ENCODE measurements at regions not wholly inside any gene's neighbourhood (a gene's known extent, or its start where the extent isn't known, plus 50 kb on each side); places are given as distances from the start of the nearest gene placed in this dataset.

DNA sequence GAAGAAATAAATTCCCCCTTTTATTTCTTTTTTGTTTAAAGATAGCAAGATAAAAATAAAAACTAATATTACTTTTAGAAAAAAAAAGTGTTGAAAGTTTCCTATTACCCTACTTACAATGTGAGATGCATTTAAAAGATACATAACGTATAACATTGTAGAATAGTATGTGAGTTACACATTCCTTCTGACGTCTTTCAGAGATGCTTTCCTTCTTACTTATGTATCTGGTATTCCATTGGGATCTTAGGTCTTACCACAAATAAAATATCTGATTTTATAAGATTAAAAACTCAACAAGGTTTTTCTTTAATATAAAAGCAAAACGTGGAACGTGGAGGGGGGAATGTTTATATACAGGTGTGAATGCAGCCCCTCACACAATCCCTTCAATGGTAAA lies 147.2 kb upstream of the ETS2 start:
- WGBS, 2 donors: 78 to 87% methylated on average over 4 of the region's 4 CpGs
- H3K4me1 ChIP-seq: peaks cover 9 to 23% (median 15%) of the 10 kb centered on the region in 4 donors
- DNase-seq (no peak), ATAC-seq (ENCODE audit: low FRiP score in 2 of 2) (no peak)
- no peaks in the 10 kb centered on the region for H3K36me3 ChIP-seq
- no peak overlapping the region for H3K27ac ChIP-seq
- TF ChIP-seq POLR2A (IDR thresholded peaks at IDR 0.05): no peak
- TF ChIP-seq, protein P1, sequence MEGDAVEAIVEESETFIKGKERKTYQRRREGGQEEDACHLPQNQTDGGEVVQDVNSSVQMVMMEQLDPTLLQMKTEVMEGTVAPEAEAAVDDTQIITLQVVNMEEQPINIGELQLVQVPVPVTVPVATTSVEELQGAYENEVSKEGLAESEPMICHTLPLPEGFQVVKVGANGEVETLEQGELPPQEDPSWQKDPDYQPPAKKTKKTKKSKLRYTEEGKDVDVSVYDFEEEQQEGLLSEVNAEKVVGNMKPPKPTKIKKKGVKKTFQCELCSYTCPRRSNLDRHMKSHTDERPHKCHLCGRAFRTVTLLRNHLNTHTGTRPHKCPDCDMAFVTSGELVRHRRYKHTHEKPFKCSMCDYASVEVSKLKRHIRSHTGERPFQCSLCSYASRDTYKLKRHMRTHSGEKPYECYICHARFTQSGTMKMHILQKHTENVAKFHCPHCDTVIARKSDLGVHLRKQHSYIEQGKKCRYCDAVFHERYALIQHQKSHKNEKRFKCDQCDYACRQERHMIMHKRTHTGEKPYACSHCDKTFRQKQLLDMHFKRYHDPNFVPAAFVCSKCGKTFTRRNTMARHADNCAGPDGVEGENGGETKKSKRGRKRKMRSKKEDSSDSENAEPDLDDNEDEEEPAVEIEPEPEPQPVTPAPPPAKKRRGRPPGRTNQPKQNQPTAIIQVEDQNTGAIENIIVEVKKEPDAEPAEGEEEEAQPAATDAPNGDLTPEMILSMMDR (IDR thresholded peaks at IDR 0.05): no peak
- no peak for TF ChIP-seq POLR2AphosphoS5 (IDR thresholded peaks at IDR 0.05)
- TF ChIP-seq EP300 (IDR thresholded peaks at IDR 0.05): no peak
- H3K9me3 ChIP-seq: no peaks in the 10 kb centered on the region
- H3K27me3 ChIP-seq: peaks cover 0 to 18% (median 6%) of the 10 kb centered on the region in 4 donors
- no peak overlapping the region for H3K4me3 ChIP-seq

DNA sequence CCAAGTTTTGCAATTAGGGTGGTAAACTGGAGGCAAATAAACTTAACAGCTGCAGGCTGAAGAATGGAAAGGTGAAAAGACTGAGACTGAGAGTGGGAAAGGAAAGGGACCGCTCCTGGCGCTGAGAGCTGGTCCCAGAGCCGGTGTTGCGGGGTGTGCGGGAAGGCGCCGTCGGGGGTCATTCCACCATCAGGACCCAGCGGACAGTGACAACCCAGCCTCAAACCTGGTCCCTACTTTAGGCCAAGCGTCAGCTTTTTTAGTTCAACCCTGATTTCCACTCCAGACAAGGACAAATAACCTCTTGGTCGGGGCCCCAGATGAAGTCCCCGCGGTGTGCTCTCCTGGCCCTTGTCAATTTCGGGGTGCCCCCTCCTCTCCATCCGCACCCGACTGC lies 145.8 kb upstream of the ETS2 start:
- no peaks in the 10 kb centered on the region for H3K9me3 ChIP-seq
- H3K4me3 ChIP-seq: peak overlapping the region; percentile 55 to 67 (median 56)
- TF ChIP-seq, protein P1 (IDR thresholded peaks at IDR 0.05): no peak
- no peak for TF ChIP-seq POLR2AphosphoS5 (IDR thresholded peaks at IDR 0.05)
- TF ChIP-seq EP300 (IDR thresholded peaks at IDR 0.05): no peak
- no peak for TF ChIP-seq POLR2A (IDR thresholded peaks at IDR 0.05)
- no peak overlapping the region for H3K27ac ChIP-seq
- H3K27me3 ChIP-seq: peaks cover 0 to 18% (median 6%) of the 10 kb centered on the region in 4 donors
- peaks cover 9 to 23% (median 15%) of the 10 kb centered on the region in 4 donors for H3K4me1 ChIP-seq
- ATAC-seq (ENCODE audit: low FRiP score in 2 of 2): no peak
- no peak for DNase-seq
- H3K36me3 ChIP-seq: no peaks in the 10 kb centered on the region
- 32 to 33% methylated on average over 15 to 16 of the region's 16 CpGs for WGBS, 2 donors

DNA sequence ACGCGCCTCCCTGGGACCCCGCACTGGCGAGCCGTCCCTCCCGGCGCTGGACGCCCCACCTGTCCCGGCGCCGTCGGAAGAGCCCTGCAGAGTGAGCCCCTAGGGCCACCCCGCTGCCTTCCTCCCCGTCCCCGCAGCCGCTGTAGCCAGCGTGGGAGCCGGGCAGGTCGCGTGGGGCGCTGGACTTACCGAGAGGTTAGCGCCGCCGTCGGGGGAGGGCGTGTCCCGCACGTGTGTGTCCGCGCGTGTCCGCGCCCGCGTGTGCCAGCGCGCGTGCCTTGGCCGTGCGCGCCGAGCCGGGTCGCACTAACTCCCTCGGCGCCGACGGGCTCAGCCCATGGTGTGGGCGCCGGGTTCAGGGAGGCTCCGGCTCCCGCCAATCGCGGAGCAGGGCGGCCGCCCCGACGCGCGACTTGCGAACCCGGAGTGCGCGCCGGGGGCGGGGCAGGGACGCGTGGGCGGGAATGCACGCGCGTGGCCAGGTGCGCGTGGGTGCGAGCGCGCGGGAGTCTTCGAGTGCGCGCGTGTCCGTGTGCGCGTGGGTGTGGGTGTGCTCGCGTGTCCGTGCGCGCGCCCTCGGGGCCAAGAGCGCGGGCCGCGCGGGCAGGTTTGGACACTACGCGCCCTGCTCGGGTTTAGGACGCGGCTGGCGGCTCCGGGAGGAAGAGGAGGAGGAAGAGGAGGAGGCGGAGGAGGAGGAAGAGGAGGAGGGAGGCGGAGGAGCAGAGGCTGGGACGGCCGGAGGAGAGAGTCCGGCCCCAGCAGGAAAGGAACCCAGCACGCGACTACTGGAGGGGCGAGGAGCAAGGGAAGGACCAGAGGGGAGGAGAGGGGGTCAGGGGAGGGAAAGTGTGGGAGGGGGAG lies 145.2 kb upstream of the ETS2 start:
- no peak for TF ChIP-seq POLR2AphosphoS5 (IDR thresholded peaks at IDR 0.05)
- TF ChIP-seq, protein P1 (IDR thresholded peaks at IDR 0.05): no peak
- TF ChIP-seq POLR2A (IDR thresholded peaks at IDR 0.05): no peak
- H3K4me1 ChIP-seq: peaks cover 9 to 23% (median 15%) of the 10 kb centered on the region in 4 donors
- ATAC-seq (ENCODE audit: low FRiP score in 2 of 2) (peak in 1 of 2 donors; percentile 68), DNase-seq (peak in 1 of 2 donors; percentile 90)
- 5% methylated on average over 32 to 40 of the region's 113 CpGs for WGBS, 2 donors
- H3K4me3 ChIP-seq: peak overlapping the region; percentile 55 to 67 (median 56)
- peak overlapping the region; percentile 26 to 77 (median 43) for H3K27ac ChIP-seq
- peaks cover 0 to 18% (median 6%) of the 10 kb centered on the region in 4 donors for H3K27me3 ChIP-seq
- H3K9me3 ChIP-seq: no peaks in the 10 kb centered on the region
- H3K36me3 ChIP-seq: no peaks in the 10 kb centered on the region

DNA sequence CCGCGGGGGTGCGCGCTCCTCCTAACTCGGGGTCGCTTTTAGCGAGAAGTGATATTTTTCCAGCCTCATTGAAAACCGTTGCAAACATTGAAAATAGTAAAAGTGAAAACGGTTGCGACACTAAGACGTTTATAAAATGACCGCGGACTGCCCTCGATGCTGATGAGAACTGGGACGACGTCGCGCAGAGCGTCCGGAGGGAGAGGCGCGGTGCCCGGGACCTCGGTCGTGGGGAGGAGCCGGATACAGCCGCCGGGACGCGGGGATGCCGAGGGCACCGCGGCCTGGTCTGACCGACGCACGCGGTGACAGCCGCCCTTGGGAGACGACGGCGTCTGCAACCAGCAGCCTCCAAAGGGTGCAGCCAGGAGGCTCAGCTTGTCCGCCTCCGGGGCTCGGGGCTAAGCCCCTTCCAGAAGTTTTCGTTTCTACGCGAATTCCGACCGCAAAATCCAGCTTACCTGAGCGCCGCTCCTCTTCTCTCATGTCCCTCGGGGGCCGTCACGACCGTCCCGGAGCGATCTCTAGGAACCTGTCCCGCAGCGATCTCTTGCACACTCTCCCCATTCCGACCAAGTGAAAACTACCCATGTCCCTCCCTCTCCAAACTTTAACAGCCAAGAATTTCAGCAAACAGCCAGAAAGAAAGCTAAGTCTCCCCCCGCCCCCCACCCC lies 144.4 kb upstream of the ETS2 start:
- Histone ChIP-seq H3K36me3 (no peaks in the 10 kb centered on the region), H3K27me3 (peaks cover 0 to 18% (median 6%) of the 10 kb centered on the region in 4 donors), H3K4me3 (peak overlapping the region; percentile 55 to 67 (median 56)), H3K27ac (peak overlapping the region; percentile 26 to 77 (median 43)), H3K9me3 (no peaks in the 10 kb centered on the region), H3K4me1 (peaks cover 9 to 23% (median 15%) of the 10 kb centered on the region in 4 donors)
- no peak for TF ChIP-seq POLR2A (IDR thresholded peaks at IDR 0.05)
- TF ChIP-seq, protein P1 (IDR thresholded peaks at IDR 0.05): no peak
- TF ChIP-seq POLR2AphosphoS5 (IDR thresholded peaks at IDR 0.05): no peak
- TF ChIP-seq EP300 (IDR thresholded peaks at IDR 0.05): no peak
- 4 to 13% methylated on average over 28 to 41 of the region's 61 CpGs for WGBS, 2 donors
- DNase-seq: peak in 1 of 2 donors; percentile 87
- peak; percentile 51 to 65 for ATAC-seq (ENCODE audit: low FRiP score in 2 of 2)
